ENCODE measurements at regions not wholly inside any gene's neighbourhood (a gene's known extent, or its start where the extent isn't known, plus 50 kb on each side); places are given as distances from the start of the nearest gene placed in this dataset.

GRCh38 chr1:42033629-42034028 is 114.9 kb upstream of the HIVEP3 start:
- TF ChIP-seq ZNF274 (IDR thresholded peaks at IDR 0.05; ENCODE audit: low read depth, low read length), result no peak
- TF ChIP-seq YY1 (IDR thresholded peaks at IDR 0.05; ENCODE audit: insufficient read depth, insufficient read length), result no peak
- no peak for TF ChIP-seq SUZ12 (IDR thresholded peaks at IDR 0.05; ENCODE audit: extremely low read depth, insufficient read depth, insufficient read length)

Measured in NT2/D1 (cell line).